Keratinocyte (primary cell): ENCODE measurements at regions not wholly inside any gene's neighbourhood (a gene's known extent, or its start where the extent isn't known, plus 50 kb on each side); places are given as distances from the start of the nearest gene placed in this dataset.

Experiments
- DNase-seq: peaks from one replicate; pipeline ENCODE4 v3.0.0-alpha.2; 2011; ENCODE audit warnings: low read depth, missing footprints, low spot score
- FAIRE-seq: peaks from 2 replicates; lab custom pipeline; 2011; peaks lifted over from hg19 to GRCh38; lab: Jason Lieb, UNC
- H2AFZ ChIP-seq: 2 replicates; pipeline ENCODE4 v1.6.0; 2012; ENCODE audit warnings: low read length, control low read depth, inconsistent platforms; ENCODE audit not compliant: control insufficient read depth
- H3K27ac ChIP-seq: 2 replicates; pipeline ENCODE4 v1.5.1; 2011; ENCODE audit warnings: low read length; ENCODE audit not compliant: control insufficient read depth, insufficient read depth
- H3K27me3 ChIP-seq: 3 replicates; pipeline ENCODE4 v1.6.0; 2011; ENCODE audit warnings: low read length; ENCODE audit not compliant: control insufficient read depth, insufficient read depth; ENCODE audit errors: extremely low read depth
- H3K36me3 ChIP-seq, 2 experiments: 2 replicates in 1 of 2; 3 replicates in 1 of 2; pipeline ENCODE4 v1.5.1; 2011; ENCODE audit warnings: low read length in 2 of 2, mild to moderate bottlenecking in 1 of 2; ENCODE audit not compliant: control insufficient read depth in 2 of 2, insufficient read depth in 2 of 2; ENCODE audit errors: extremely low read depth in 1 of 2
- H3K4me1 ChIP-seq: 3 replicates; pipeline ENCODE4 v1.5.1; 2011; ENCODE audit warnings: low read length; ENCODE audit not compliant: control insufficient read depth, insufficient read depth; ENCODE audit errors: extremely low read depth
- H3K4me2 ChIP-seq: 3 replicates; pipeline ENCODE4 v1.6.0; 2011; ENCODE audit warnings: low read depth, low read length; ENCODE audit not compliant: control insufficient read depth, insufficient read depth; ENCODE audit errors: extremely low read depth
- H3K4me3 ChIP-seq, 3 experiments: fragments of 200-600 bp in 1 of 3; sonication (generic) in 1 of 3; 2 replicates in 2 of 3; 3 replicates in 1 of 3; pipeline ENCODE4 v1.5.1; 2011 to 2016; ENCODE audit warnings: low read length in 3 of 3, mild to moderate bottlenecking in 3 of 3, control low read depth in 2 of 3, inconsistent platforms in 1 of 3, low read depth in 1 of 3, mixed read lengths in 1 of 3, mixed run types in 1 of 3, moderate library complexity in 1 of 3; ENCODE audit not compliant: control insufficient read depth in 2 of 3, insufficient read depth in 2 of 3; ENCODE audit errors: extremely low read depth in 1 of 3
- H3K79me2 ChIP-seq: 2 replicates; pipeline ENCODE4 v1.6.0; 2012; ENCODE audit warnings: low read length; ENCODE audit not compliant: control insufficient read depth, insufficient read depth
- H3K9ac ChIP-seq: 3 replicates; pipeline ENCODE4 v1.6.0; 2011; ENCODE audit warnings: low read length; ENCODE audit not compliant: control insufficient read depth, insufficient read depth; ENCODE audit errors: extremely low read depth
- H3K9me1 ChIP-seq: 3 replicates; pipeline ENCODE4 v1.6.0; 2011; ENCODE audit warnings: low read length; ENCODE audit not compliant: control insufficient read depth, insufficient read depth; ENCODE audit errors: extremely low read depth
- H3K9me3 ChIP-seq: 2 replicates; pipeline ENCODE4 v1.5.1; 2012; ENCODE audit warnings: low read depth, low read length; ENCODE audit not compliant: control insufficient read depth
- H4K20me1 ChIP-seq: 3 replicates; pipeline ENCODE4 v1.6.0; 2011; ENCODE audit warnings: low read length; ENCODE audit not compliant: control insufficient read depth, insufficient read depth; ENCODE audit errors: extremely low read depth
- CTCF ChIP-seq, 3 experiments: IDR thresholded peaks in 1 of 3; conservative IDR thresholded peaks in 1 of 3; optimal IDR thresholded peaks in 1 of 3; 2 replicates in 2 of 3; 3 replicates in 1 of 3; pipeline versions ENCODE3 to v1.5.1; 2011; ENCODE audit warnings: low read length in 3 of 3, mild to moderate bottlenecking in 3 of 3, moderate library complexity in 2 of 3, control low read depth in 1 of 3, inconsistent platforms in 1 of 3; ENCODE audit not compliant: insufficient read depth in 2 of 3; ENCODE audit errors: extremely low read depth in 1 of 3
- EZH2 ChIP-seq: IDR thresholded peaks from one replicate; pipeline ENCODE4 v1.6.1; 2012; ENCODE audit warnings: inconsistent platforms, mild to moderate bottlenecking, low read length, moderate library complexity
- dilution Hi-C: fragments of 300-500 bp; cut with MboI; formaldehyde crosslinking; loops from one replicate; pipeline ENCODE4 v1.7.0; 2020; ENCODE audit warnings: low sequenced_read_pairs; ENCODE audit not compliant: extremely low pct_ligation_motif_present

DNA sequence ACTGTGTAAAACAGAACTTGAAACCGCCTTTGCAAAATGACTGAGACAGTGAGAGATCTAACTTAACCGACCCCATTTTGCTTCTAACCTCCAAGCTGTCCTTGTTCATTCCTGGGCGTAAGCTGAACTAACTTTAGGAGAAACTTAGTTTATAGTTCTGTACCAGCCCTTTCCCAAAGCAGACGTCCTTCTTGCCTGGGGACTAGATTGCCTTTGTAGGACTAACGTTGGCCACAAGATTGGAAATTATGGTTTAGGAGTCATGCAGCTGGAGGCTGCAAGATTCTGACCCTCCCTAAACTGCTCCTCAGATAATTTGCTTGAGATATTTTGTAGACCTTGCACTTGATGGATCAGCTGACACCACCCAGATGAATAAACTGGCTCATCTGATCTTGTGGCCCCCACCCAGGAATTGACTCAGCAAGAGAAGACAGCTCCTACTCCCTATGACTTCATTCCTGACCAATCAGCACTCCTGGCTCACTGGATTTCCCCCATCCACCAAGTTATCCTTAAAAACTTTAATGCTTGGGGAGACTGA, 219.9 kb upstream of the PROK2 start:
- Histone ChIP-seq H3K79me2 (no peaks in the 10 kb centered on the region), H3K4me2 (no peak overlapping the region), H3K27me3 (no peaks in the 10 kb centered on the region), H3K9ac (no peak overlapping the region), H3K9me3 (no peaks in the 10 kb centered on the region), H4K20me1 (no peaks in the 10 kb centered on the region), H3K27ac (no peak overlapping the region), H3K36me3 (no peaks in the 10 kb centered on the region), H3K9me1 (no peaks in the 10 kb centered on the region), H3K4me3 (no peak overlapping the region), H3K4me1 (no peaks in the 10 kb centered on the region), H2AFZ (no peak overlapping the region)
- no peak for DNase-seq
- no peak for FAIRE-seq
- TF ChIP-seq CTCF (optimal IDR thresholded peaks at IDR 0.05 in 1 of 3, IDR thresholded peaks at IDR 0.05 in 1 of 3, conservative IDR thresholded peaks at IDR 0.05 in 1 of 3; ENCODE audit: extremely low read depth in 1 of 3, insufficient read depth in 2 of 3, low read length in 3 of 3) (no peak), EZH2 (no peak)
- dilution Hi-C loops, result no loop called here

DNA sequence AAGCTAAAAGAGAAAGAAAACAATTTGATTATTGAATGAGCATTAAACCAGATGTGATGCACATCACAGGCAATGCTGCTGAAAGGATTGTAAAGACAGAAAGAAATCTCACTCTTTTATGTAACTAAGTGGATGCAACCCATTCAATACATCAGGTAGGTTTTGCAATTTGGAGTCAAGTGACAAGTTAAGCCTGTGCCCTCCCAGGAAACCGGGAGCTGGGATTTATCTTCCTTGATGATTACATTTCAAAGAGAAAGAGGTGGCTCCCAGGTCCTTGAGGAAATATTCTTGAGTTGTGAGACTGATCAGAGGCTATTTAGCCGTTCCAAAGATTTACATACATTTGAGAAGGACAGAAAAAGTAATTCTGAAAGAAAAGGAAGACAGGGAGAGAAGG, 219.0 kb upstream of the PROK2 start:
- H3K36me3 ChIP-seq, result no peaks in the 10 kb centered on the region
- H2AFZ ChIP-seq, result no peak overlapping the region
- no peak overlapping the region for H3K27ac ChIP-seq
- no peak overlapping the region for H3K4me3 ChIP-seq
- H3K9ac ChIP-seq, result no peak overlapping the region
- FAIRE-seq (no peak), DNase-seq (no peak)
- peaks cover 2% of the 10 kb centered on the region for H3K4me1 ChIP-seq
- H3K27me3 ChIP-seq, result no peaks in the 10 kb centered on the region
- H3K4me2 ChIP-seq, result no peak overlapping the region
- H3K79me2 ChIP-seq, result no peaks in the 10 kb centered on the region
- H3K9me3 ChIP-seq, result no peaks in the 10 kb centered on the region
- dilution Hi-C loops, result no loop called here
- H4K20me1 ChIP-seq, result no peaks in the 10 kb centered on the region
- no peaks in the 10 kb centered on the region for H3K9me1 ChIP-seq
- TF ChIP-seq CTCF (optimal IDR thresholded peaks at IDR 0.05 in 1 of 3, IDR thresholded peaks at IDR 0.05 in 1 of 3, conservative IDR thresholded peaks at IDR 0.05 in 1 of 3; ENCODE audit: extremely low read depth in 1 of 3, insufficient read depth in 2 of 3, low read length in 3 of 3), result no peak
- no peak for TF ChIP-seq EZH2
